ENCODE measurements at regions not wholly inside any gene's neighbourhood (a gene's known extent, or its start where the extent isn't known, plus 50 kb on each side); places are given as distances from the start of the nearest gene placed in this dataset.

GRCh38 chr3:27657871-27658270, 64.3 kb downstream of the EOMES start:
- no peaks in the 10 kb centered on the region for H3K4me1 ChIP-seq (ENCODE audit: insufficient read depth, low read length, poor library complexity, severe bottlenecking)
- intact Hi-C loops (cut with micrococcal nuclease; ENCODE audit: unreplicated experiment), result loop anchor here (5.0 kb wide), 1 partner anchor 346 kb away; no protein-coding TSS in a partner anchor
- BruUV-seq (replicated peaks), result no TSS peak
- no peak overlapping the region for H3K4me3 ChIP-seq (ENCODE audit: low read depth, low read length, poor library complexity, severe bottlenecking)
- no peaks in the 10 kb centered on the region for H3K79me2 ChIP-seq (ENCODE audit: insufficient read depth, low read depth, low read length)
- H2AFZ ChIP-seq (ENCODE audit: low read length), result no peak overlapping the region
- POLR2A ChIA-PET, result interaction anchor here (0.6 kb wide), 1 partner anchor 73 kb away, joined by 3 read pairs; no protein-coding TSS in a partner anchor
- no peaks in the 10 kb centered on the region for H3K36me3 ChIP-seq (ENCODE audit: insufficient read depth, low read length)
- H4K20me1 ChIP-seq (ENCODE audit: insufficient read depth, low read length), result no peaks in the 10 kb centered on the region
- no peaks in the 10 kb centered on the region for H3K9me3 ChIP-seq (ENCODE audit: low read length)
- DNase-seq (ENCODE audit: low spot score), result no peak
- no peak overlapping the region for H3K27ac ChIP-seq (ENCODE audit: low read depth, low read length, poor library complexity, severe bottlenecking)
- CTCF ChIA-PET (ENCODE audit: unreplicated experiment), result no interaction called here
- H3K4me2 ChIP-seq (ENCODE audit: low read length), result no peak overlapping the region
- TF ChIP-seq EZH2phosphoT487 (IDR thresholded peaks at IDR 0.05; ENCODE audit: borderline replicate concordance, low read depth, low read length), result no peak
- no peak for TF ChIP-seq CTCF (conservative IDR thresholded peaks at IDR 0.05; ENCODE audit: low read length)
- H3K9me2 ChIP-seq (ENCODE audit: insufficient read depth, low read length), result no peaks in the 10 kb centered on the region

- TF ChIP-seq CTCF (conservative IDR thresholded peaks at IDR 0.05; ENCODE audit: low read length), result no peak
- TF ChIP-seq EZH2phosphoT487 (IDR thresholded peaks at IDR 0.05; ENCODE audit: borderline replicate concordance, low read depth, low read length), result no peak
- ChIA-PET CTCF (ENCODE audit: unreplicated experiment) (no interaction called here), POLR2A (interaction anchor here (0.6 kb wide), 1 partner anchor 72 kb away, joined by 3 read pairs; no protein-coding TSS in a partner anchor)
- no peaks in the 10 kb centered on the region for H3K4me1 ChIP-seq (ENCODE audit: insufficient read depth, low read length, poor library complexity, severe bottlenecking)
- no peak overlapping the region for H2AFZ ChIP-seq (ENCODE audit: low read length)
- no peak overlapping the region for H3K4me2 ChIP-seq (ENCODE audit: low read length)
- H3K36me3 ChIP-seq (ENCODE audit: insufficient read depth, low read length), result no peaks in the 10 kb centered on the region
- no peaks in the 10 kb centered on the region for H3K79me2 ChIP-seq (ENCODE audit: insufficient read depth, low read depth, low read length)
- H3K4me3 ChIP-seq (ENCODE audit: low read depth, low read length, poor library complexity, severe bottlenecking), result no peak overlapping the region
- no peaks in the 10 kb centered on the region for H4K20me1 ChIP-seq (ENCODE audit: insufficient read depth, low read length)
- H3K27ac ChIP-seq (ENCODE audit: low read depth, low read length, poor library complexity, severe bottlenecking), result no peak overlapping the region
- DNase-seq (ENCODE audit: low spot score), result no peak
- intact Hi-C loops (cut with micrococcal nuclease; ENCODE audit: unreplicated experiment), result loop anchor here (5.0 kb wide), 1 partner anchor 345 kb away; no protein-coding TSS in a partner anchor
- BruUV-seq (replicated peaks), result no TSS peak
- H3K9me2 ChIP-seq (ENCODE audit: insufficient read depth, low read length), result no peaks in the 10 kb centered on the region
- H3K9me3 ChIP-seq (ENCODE audit: low read length), result no peaks in the 10 kb centered on the region
These were observed 64.7 kb downstream of the EOMES start for GRCh38 chr3:27657404-27657803.

GRCh38 chr3:27656790-27657189, 65.3 kb downstream of the EOMES start:
- ChIA-PET POLR2A (interaction anchor here (0.6 to 0.7 kb wide), 2 partner anchors 12 to 44 kb away, joined by 3 read pairs; no protein-coding TSS in a partner anchor), CTCF (ENCODE audit: unreplicated experiment) (no interaction called here)
- H3K4me1 ChIP-seq (ENCODE audit: insufficient read depth, low read length, poor library complexity, severe bottlenecking), result no peaks in the 10 kb centered on the region

More at GRCh38 chr3:27656790-27657189, 65.3 kb downstream of the EOMES start:
- BruUV-seq (replicated peaks), result no TSS peak
- DNase-seq (ENCODE audit: low spot score), result no peak
- Histone ChIP-seq H4K20me1 (ENCODE audit: insufficient read depth, low read length) (no peaks in the 10 kb centered on the region), H3K4me3 (ENCODE audit: low read depth, low read length, poor library complexity, severe bottlenecking) (no peak overlapping the region), H3K4me2 (ENCODE audit: low read length) (no peak overlapping the region), H3K36me3 (ENCODE audit: insufficient read depth, low read length) (no peaks in the 10 kb centered on the region), H3K9me3 (ENCODE audit: low read length) (no peaks in the 10 kb centered on the region), H3K79me2 (ENCODE audit: insufficient read depth, low read depth, low read length) (no peaks in the 10 kb centered on the region), H3K9me2 (ENCODE audit: insufficient read depth, low read length) (no peaks in the 10 kb centered on the region), H3K27ac (ENCODE audit: low read depth, low read length, poor library complexity, severe bottlenecking) (no peak overlapping the region), H2AFZ (ENCODE audit: low read length) (no peak overlapping the region)
- TF ChIP-seq EZH2phosphoT487 (IDR thresholded peaks at IDR 0.05; ENCODE audit: borderline replicate concordance, low read depth, low read length) (no peak), CTCF (conservative IDR thresholded peaks at IDR 0.05; ENCODE audit: low read length) (no peak)
- intact Hi-C loops (cut with micrococcal nuclease; ENCODE audit: unreplicated experiment), result loop anchor here (5.0 kb wide), 1 partner anchor 344 kb away; no protein-coding TSS in a partner anchor
